Epithelial cell of proximal tubule (primary cell): ENCODE measurements at regions not wholly inside any gene's neighbourhood (a gene's known extent, or its start where the extent isn't known, plus 50 kb on each side); places are given as distances from the start of the nearest gene placed in this dataset.

Experiments used
- DNase-seq: peaks from one replicate; pipeline ENCODE4 v3.0.0-alpha.2; 2011; ENCODE audit warnings: low read depth
- H3K4me3 ChIP-seq: 2 replicates; pipeline ENCODE4 v1.5.1; 2011; ENCODE audit warnings: low read depth, mild to moderate bottlenecking, low read length
- CTCF ChIP-seq: conservative IDR thresholded peaks from 2 replicates; pipeline ENCODE4 v1.5.1; 2012; ENCODE audit warnings: low read depth, mild to moderate bottlenecking, low read length

- TF ChIP-seq CTCF: no peak
- DNase-seq: no peak
Measured at GRCh38 chr21:14879458-14879857, 185.3 kb downstream of the NRIP1 start.

GRCh38 chr21:14878971-14879370, 185.8 kb downstream of the NRIP1 start:
- H3K4me3 ChIP-seq: no peak overlapping the region
- no peak for DNase-seq
- no peak for TF ChIP-seq CTCF

More at GRCh38 chr21:14879458-14879857, 185.3 kb downstream of the NRIP1 start:
- H3K4me3 ChIP-seq: no peak overlapping the region

GRCh38 chr21:14877581-14878228, 187.1 kb downstream of the NRIP1 start:
- peak; percentile 76 for DNase-seq
- H3K4me3 ChIP-seq: no peak overlapping the region
- TF ChIP-seq CTCF: no peak

GRCh38 chr21:14876524-14876840, 188.3 kb downstream of the NRIP1 start:
- TF ChIP-seq CTCF: no peak
- DNase-seq: no peak
- no peak overlapping the region for H3K4me3 ChIP-seq

- DNase-seq: peak; percentile 90
- TF ChIP-seq CTCF: no peak
- H3K4me3 ChIP-seq: no peak overlapping the region
Measured at GRCh38 chr21:14875704-14876523, 188.9 kb downstream of the NRIP1 start.

- no peak for DNase-seq
- no peak overlapping the region for H3K4me3 ChIP-seq
- no peak for TF ChIP-seq CTCF
Measured at GRCh38 chr21:14875186-14875585, 189.6 kb downstream of the NRIP1 start.
